Activated naive CD8-positive, alpha-beta T cell (primary cell): ENCODE measurements at regions not wholly inside any gene's neighbourhood (a gene's known extent, or its start where the extent isn't known, plus 50 kb on each side); places are given as distances from the start of the nearest gene placed in this dataset.
"Not testable (repeated sequence)": the region's sequence is repeated elsewhere in the genome, so short reads cannot be mapped to it uniquely, and the experiment has no call there.

ENCODE experiments used
- H3K27ac Mint-ChIP-seq: one replicate; pipeline ENCODE4 v1.8.0; 2021; ENCODE audit warnings: mixed read lengths
- H3K27me3 Mint-ChIP-seq: one replicate; pipeline ENCODE4 v1.8.0; 2021; ENCODE audit warnings: mixed read lengths
- H3K36me3 Mint-ChIP-seq: one replicate; pipeline ENCODE4 v1.8.0; 2021; ENCODE audit warnings: mixed read lengths
- H3K4me1 Mint-ChIP-seq: one replicate; pipeline ENCODE4 v1.8.0; 2021; ENCODE audit warnings: low read depth, mixed read lengths
- H3K4me3 Mint-ChIP-seq: one replicate; pipeline ENCODE4 v1.8.0; 2021; ENCODE audit warnings: mild to moderate bottlenecking, mixed read lengths
- H3K9me3 Mint-ChIP-seq: one replicate; pipeline ENCODE4 v1.8.0; 2021; ENCODE audit warnings: low read depth, mixed read lengths

GRCh38 chr14:53620890-53621289 lies 335.7 kb downstream of the BMP4 start:
- H3K27ac Mint-ChIP-seq, result no peak overlapping the region
- H3K36me3 Mint-ChIP-seq, result no peaks in the 10 kb centered on the region
- H3K4me3 Mint-ChIP-seq, result no peak overlapping the region
- H3K4me1 Mint-ChIP-seq, result no peaks in the 10 kb centered on the region
- no peaks in the 10 kb centered on the region for H3K9me3 Mint-ChIP-seq
- H3K27me3 Mint-ChIP-seq, result peaks cover 2% of the 10 kb centered on the region

- Mint-ChIP-seq H3K9me3 (no peaks in the 10 kb centered on the region), H3K27me3 (peaks cover 2% of the 10 kb centered on the region), H3K4me3 (no peak overlapping the region), H3K27ac (no peak overlapping the region), H3K36me3 (no peaks in the 10 kb centered on the region), H3K4me1 (no peaks in the 10 kb centered on the region)
Observed at GRCh38 chr14:53620317-53620716, 336.3 kb downstream of the BMP4 start.

- Mint-ChIP-seq H3K27me3 (peaks cover 2% of the 10 kb centered on the region), H3K4me1 (no peaks in the 10 kb centered on the region), H3K4me3 (no peak overlapping the region), H3K9me3 (no peaks in the 10 kb centered on the region), H3K36me3 (no peaks in the 10 kb centered on the region), H3K27ac (no peak overlapping the region)
Observed at GRCh38 chr14:53619691-53620231, 336.9 kb downstream of the BMP4 start.

- not testable (repeated sequence) for H3K36me3 Mint-ChIP-seq, H3K27me3 Mint-ChIP-seq, H3K27ac Mint-ChIP-seq, H3K9me3 Mint-ChIP-seq, H3K4me1 Mint-ChIP-seq, H3K4me3 Mint-ChIP-seq
Observed at GRCh38 chr14:53616536-53616935, 340.1 kb downstream of the BMP4 start.

GRCh38 chr14:53615252-53615651 lies 341.4 kb downstream of the BMP4 start:
- Mint-ChIP-seq H3K9me3 (no peaks in the 10 kb centered on the region), H3K27me3 (no peaks in the 10 kb centered on the region), H3K4me1 (no peaks in the 10 kb centered on the region), H3K4me3 (no peak overlapping the region), H3K27ac (no peak overlapping the region), H3K36me3 (no peaks in the 10 kb centered on the region)

- no peak overlapping the region for H3K4me3 Mint-ChIP-seq
- no peaks in the 10 kb centered on the region for H3K9me3 Mint-ChIP-seq
- H3K36me3 Mint-ChIP-seq, result no peaks in the 10 kb centered on the region
- no peaks in the 10 kb centered on the region for H3K4me1 Mint-ChIP-seq
- no peak overlapping the region for H3K27ac Mint-ChIP-seq
- no peaks in the 10 kb centered on the region for H3K27me3 Mint-ChIP-seq
Observed at GRCh38 chr14:53613404-53614253, 343.0 kb downstream of the BMP4 start.

GRCh38 chr14:53610947-53611346 lies 345.7 kb downstream of the BMP4 start:
- no peaks in the 10 kb centered on the region for H3K36me3 Mint-ChIP-seq
- H3K27me3 Mint-ChIP-seq, result no peaks in the 10 kb centered on the region
- no peaks in the 10 kb centered on the region for H3K4me1 Mint-ChIP-seq
- no peaks in the 10 kb centered on the region for H3K9me3 Mint-ChIP-seq
- H3K27ac Mint-ChIP-seq, result no peak overlapping the region
- H3K4me3 Mint-ChIP-seq, result no peak overlapping the region

- no peaks in the 10 kb centered on the region for H3K36me3 Mint-ChIP-seq
- H3K27ac Mint-ChIP-seq, result no peak overlapping the region
- H3K4me3 Mint-ChIP-seq, result no peak overlapping the region
- H3K27me3 Mint-ChIP-seq, result no peaks in the 10 kb centered on the region
- H3K9me3 Mint-ChIP-seq, result no peaks in the 10 kb centered on the region
- H3K4me1 Mint-ChIP-seq, result no peaks in the 10 kb centered on the region
Observed at GRCh38 chr14:53609009-53609408, 347.6 kb downstream of the BMP4 start.

- no peaks in the 10 kb centered on the region for H3K27me3 Mint-ChIP-seq
- H3K27ac Mint-ChIP-seq, result no peak overlapping the region
- no peaks in the 10 kb centered on the region for H3K36me3 Mint-ChIP-seq
- no peaks in the 10 kb centered on the region for H3K9me3 Mint-ChIP-seq
- no peak overlapping the region for H3K4me3 Mint-ChIP-seq
- no peaks in the 10 kb centered on the region for H3K4me1 Mint-ChIP-seq
Observed at GRCh38 chr14:53608369-53608768, 348.3 kb downstream of the BMP4 start.

GRCh38 chr14:53606203-53606602 lies 350.4 kb downstream of the BMP4 start:
- Mint-ChIP-seq H3K36me3 (no peaks in the 10 kb centered on the region), H3K4me3 (no peak overlapping the region), H3K27ac (no peak overlapping the region), H3K27me3 (no peaks in the 10 kb centered on the region), H3K4me1 (no peaks in the 10 kb centered on the region), H3K9me3 (no peaks in the 10 kb centered on the region)

- no peak overlapping the region for H3K4me3 Mint-ChIP-seq
- H3K4me1 Mint-ChIP-seq, result no peaks in the 10 kb centered on the region
- no peaks in the 10 kb centered on the region for H3K9me3 Mint-ChIP-seq
- no peak overlapping the region for H3K27ac Mint-ChIP-seq
- no peaks in the 10 kb centered on the region for H3K36me3 Mint-ChIP-seq
- H3K27me3 Mint-ChIP-seq, result no peaks in the 10 kb centered on the region
Observed at GRCh38 chr14:53605562-53605961, 351.1 kb downstream of the BMP4 start.

- H3K27me3 Mint-ChIP-seq, result no peaks in the 10 kb centered on the region
- H3K27ac Mint-ChIP-seq, result no peak overlapping the region
- no peak overlapping the region for H3K4me3 Mint-ChIP-seq
Observed at GRCh38 chr14:53603994-53604393, 352.6 kb downstream of the BMP4 start.

GRCh38 chr14:53601409-53601808 lies 355.2 kb downstream of the BMP4 start:
- Mint-ChIP-seq H3K4me3 (no peak overlapping the region), H3K9me3 (no peaks in the 10 kb centered on the region), H3K4me1 (no peaks in the 10 kb centered on the region), H3K36me3 (no peaks in the 10 kb centered on the region), H3K27me3 (no peaks in the 10 kb centered on the region), H3K27ac (no peak overlapping the region)

More at GRCh38 chr14:53603994-53604393, 352.6 kb downstream of the BMP4 start:
- Mint-ChIP-seq H3K9me3 (no peaks in the 10 kb centered on the region), H3K4me1 (no peaks in the 10 kb centered on the region), H3K36me3 (no peaks in the 10 kb centered on the region)

- H3K4me3 Mint-ChIP-seq, result no peak overlapping the region
- H3K27me3 Mint-ChIP-seq, result no peaks in the 10 kb centered on the region
- no peaks in the 10 kb centered on the region for H3K4me1 Mint-ChIP-seq
- no peaks in the 10 kb centered on the region for H3K36me3 Mint-ChIP-seq
- H3K9me3 Mint-ChIP-seq, result peaks cover 6% of the 10 kb centered on the region
- H3K27ac Mint-ChIP-seq, result no peak overlapping the region
Observed at GRCh38 chr14:53599221-53599945, 357.2 kb downstream of the BMP4 start.

- H3K36me3 Mint-ChIP-seq, result no peaks in the 10 kb centered on the region
- peaks cover 7% of the 10 kb centered on the region for H3K9me3 Mint-ChIP-seq
- H3K4me3 Mint-ChIP-seq, result no peak overlapping the region
- no peaks in the 10 kb centered on the region for H3K4me1 Mint-ChIP-seq
- H3K27me3 Mint-ChIP-seq, result no peaks in the 10 kb centered on the region
- no peak overlapping the region for H3K27ac Mint-ChIP-seq
Observed at GRCh38 chr14:53596853-53597525, 359.6 kb downstream of the BMP4 start.
